Activated naive CD8-positive, alpha-beta T cell (primary cell): ENCODE measurements at regions not wholly inside any gene's neighbourhood (a gene's known extent, or its start where the extent isn't known, plus 50 kb on each side); places are given as distances from the start of the nearest gene placed in this dataset.
"Not testable (repeated sequence)": the region's sequence is repeated elsewhere in the genome, so short reads cannot be mapped to it uniquely, and the experiment has no call there.

Experiments used
- H3K27ac Mint-ChIP-seq: one replicate; pipeline ENCODE4 v1.8.0; 2021; ENCODE audit warnings: mixed read lengths
- H3K27me3 Mint-ChIP-seq: one replicate; pipeline ENCODE4 v1.8.0; 2021; ENCODE audit warnings: mixed read lengths
- H3K36me3 Mint-ChIP-seq: one replicate; pipeline ENCODE4 v1.8.0; 2021; ENCODE audit warnings: mixed read lengths
- H3K4me1 Mint-ChIP-seq: one replicate; pipeline ENCODE4 v1.8.0; 2021; ENCODE audit warnings: low read depth, mixed read lengths
- H3K4me3 Mint-ChIP-seq: one replicate; pipeline ENCODE4 v1.8.0; 2021; ENCODE audit warnings: mild to moderate bottlenecking, mixed read lengths
- H3K9me3 Mint-ChIP-seq: one replicate; pipeline ENCODE4 v1.8.0; 2021; ENCODE audit warnings: low read depth, mixed read lengths

- no peaks in the 10 kb centered on the region for H3K27me3 Mint-ChIP-seq
- no peak overlapping the region for H3K4me3 Mint-ChIP-seq
- H3K27ac Mint-ChIP-seq = no peak overlapping the region
- H3K9me3 Mint-ChIP-seq = peaks cover 4% of the 10 kb centered on the region
- H3K36me3 Mint-ChIP-seq = no peaks in the 10 kb centered on the region
- H3K4me1 Mint-ChIP-seq = no peaks in the 10 kb centered on the region
These were observed 1361.8 kb upstream of the ALCAM start for GRCh38 chr3:104004956-104005355.

- Mint-ChIP-seq H3K27ac (no peak overlapping the region), H3K9me3 (peaks cover 4% of the 10 kb centered on the region), H3K27me3 (no peaks in the 10 kb centered on the region), H3K4me3 (no peak overlapping the region), H3K4me1 (no peaks in the 10 kb centered on the region), H3K36me3 (no peaks in the 10 kb centered on the region)
These were observed 1360.9 kb upstream of the ALCAM start for GRCh38 chr3:104005815-104006214.

GRCh38 chr3:104018541-104018940 is 1348.2 kb upstream of the ALCAM start:
- peaks cover 24% of the 10 kb centered on the region for H3K9me3 Mint-ChIP-seq

GRCh38 chr3:104031598-104031997 is 1335.1 kb upstream of the ALCAM start:
- Mint-ChIP-seq H3K4me1 (no peaks in the 10 kb centered on the region), H3K4me3 (no peak overlapping the region), H3K9me3 (peaks cover 5% of the 10 kb centered on the region), H3K27me3 (no peaks in the 10 kb centered on the region), H3K27ac (no peak overlapping the region), H3K36me3 (no peaks in the 10 kb centered on the region)

More at GRCh38 chr3:104018541-104018940, 1348.2 kb upstream of the ALCAM start:
- no peaks in the 10 kb centered on the region for H3K36me3 Mint-ChIP-seq
- H3K27me3 Mint-ChIP-seq = no peaks in the 10 kb centered on the region
- H3K27ac Mint-ChIP-seq = no peak overlapping the region
- no peak overlapping the region for H3K4me3 Mint-ChIP-seq
- no peaks in the 10 kb centered on the region for H3K4me1 Mint-ChIP-seq

- H3K4me1 Mint-ChIP-seq = no peaks in the 10 kb centered on the region
- no peak overlapping the region for H3K27ac Mint-ChIP-seq
- H3K27me3 Mint-ChIP-seq = no peaks in the 10 kb centered on the region
- H3K36me3 Mint-ChIP-seq = no peaks in the 10 kb centered on the region
- peaks cover 5% of the 10 kb centered on the region for H3K9me3 Mint-ChIP-seq
- no peak overlapping the region for H3K4me3 Mint-ChIP-seq
These were observed 1334.4 kb upstream of the ALCAM start for GRCh38 chr3:104032283-104032682.

- Mint-ChIP-seq H3K36me3 (no peaks in the 10 kb centered on the region), H3K27me3 (no peaks in the 10 kb centered on the region), H3K27ac (no peak overlapping the region), H3K4me1 (no peaks in the 10 kb centered on the region), H3K9me3 (peaks cover 19% of the 10 kb centered on the region), H3K4me3 (no peak overlapping the region)
These were observed 1325.8 kb upstream of the ALCAM start for GRCh38 chr3:104040896-104041295.

- H3K4me3 Mint-ChIP-seq, H3K27me3 Mint-ChIP-seq, H3K27ac Mint-ChIP-seq, H3K4me1 Mint-ChIP-seq, H3K36me3 Mint-ChIP-seq: not testable (repeated sequence)
- peaks cover 19% of the 10 kb centered on the region for H3K9me3 Mint-ChIP-seq
These were observed 1323.6 kb upstream of the ALCAM start for GRCh38 chr3:104043001-104043543.

GRCh38 chr3:104044002-104044401 is 1322.7 kb upstream of the ALCAM start:
- Mint-ChIP-seq H3K27ac (no peak overlapping the region), H3K9me3 (peaks cover 13% of the 10 kb centered on the region), H3K27me3 (no peaks in the 10 kb centered on the region), H3K36me3 (no peaks in the 10 kb centered on the region), H3K4me3 (no peak overlapping the region), H3K4me1 (no peaks in the 10 kb centered on the region)

- no peaks in the 10 kb centered on the region for H3K36me3 Mint-ChIP-seq
- no peaks in the 10 kb centered on the region for H3K4me1 Mint-ChIP-seq
- H3K9me3 Mint-ChIP-seq = no peaks in the 10 kb centered on the region
- no peak overlapping the region for H3K4me3 Mint-ChIP-seq
- no peaks in the 10 kb centered on the region for H3K27me3 Mint-ChIP-seq
- no peak overlapping the region for H3K27ac Mint-ChIP-seq
These were observed 1300.1 kb upstream of the ALCAM start for GRCh38 chr3:104066658-104067057.

- Mint-ChIP-seq H3K4me1 (no peaks in the 10 kb centered on the region), H3K4me3 (no peak overlapping the region), H3K36me3 (no peaks in the 10 kb centered on the region), H3K9me3 (peaks cover 7% of the 10 kb centered on the region), H3K27me3 (no peaks in the 10 kb centered on the region), H3K27ac (no peak overlapping the region)
These were observed 1297.6 kb upstream of the ALCAM start for GRCh38 chr3:104069114-104069513.

GRCh38 chr3:104070906-104071305 is 1295.8 kb upstream of the ALCAM start:
- Mint-ChIP-seq H3K4me3 (no peak overlapping the region), H3K27me3 (no peaks in the 10 kb centered on the region), H3K9me3 (peaks cover 7% of the 10 kb centered on the region), H3K36me3 (no peaks in the 10 kb centered on the region), H3K27ac (no peak overlapping the region), H3K4me1 (no peaks in the 10 kb centered on the region)

GRCh38 chr3:104080088-104080626 is 1286.6 kb upstream of the ALCAM start:
- Mint-ChIP-seq H3K27me3 (no peaks in the 10 kb centered on the region), H3K4me3 (no peak overlapping the region), H3K36me3 (no peaks in the 10 kb centered on the region), H3K4me1 (no peaks in the 10 kb centered on the region), H3K27ac (no peak overlapping the region), H3K9me3 (peaks cover 8% of the 10 kb centered on the region)

- H3K36me3 Mint-ChIP-seq = no peaks in the 10 kb centered on the region
- peaks cover 19% of the 10 kb centered on the region for H3K9me3 Mint-ChIP-seq
- H3K4me1 Mint-ChIP-seq = no peaks in the 10 kb centered on the region
- no peak overlapping the region for H3K4me3 Mint-ChIP-seq
- H3K27me3 Mint-ChIP-seq = no peaks in the 10 kb centered on the region
- H3K27ac Mint-ChIP-seq = no peak overlapping the region
These were observed 1278.0 kb upstream of the ALCAM start for GRCh38 chr3:104088738-104089137.

GRCh38 chr3:104089987-104090386 is 1276.7 kb upstream of the ALCAM start:
- not testable (repeated sequence) for H3K4me1 Mint-ChIP-seq, H3K27ac Mint-ChIP-seq, H3K4me3 Mint-ChIP-seq, H3K27me3 Mint-ChIP-seq, H3K36me3 Mint-ChIP-seq
- peaks cover 16% of the 10 kb centered on the region for H3K9me3 Mint-ChIP-seq

- H3K4me3 Mint-ChIP-seq = no peak overlapping the region
- H3K9me3 Mint-ChIP-seq = no peaks in the 10 kb centered on the region
- H3K27me3 Mint-ChIP-seq = no peaks in the 10 kb centered on the region
- H3K27ac Mint-ChIP-seq = no peak overlapping the region
- H3K4me1 Mint-ChIP-seq = no peaks in the 10 kb centered on the region
- no peaks in the 10 kb centered on the region for H3K36me3 Mint-ChIP-seq
These were observed 1265.0 kb upstream of the ALCAM start for GRCh38 chr3:104101736-104102135.

- no peaks in the 10 kb centered on the region for H3K4me1 Mint-ChIP-seq
- no peak overlapping the region for H3K4me3 Mint-ChIP-seq
- no peaks in the 10 kb centered on the region for H3K9me3 Mint-ChIP-seq
- H3K36me3 Mint-ChIP-seq = no peaks in the 10 kb centered on the region
- H3K27ac Mint-ChIP-seq = no peak overlapping the region
- no peaks in the 10 kb centered on the region for H3K27me3 Mint-ChIP-seq
These were observed 1264.3 kb upstream of the ALCAM start for GRCh38 chr3:104102386-104102785.
